NAMALWA (cell line): ENCODE measurements at regions not wholly inside any gene's neighbourhood (a gene's known extent, or its start where the extent isn't known, plus 50 kb on each side); places are given as distances from the start of the nearest gene placed in this dataset.
A peak's percentile ranks its signal among the peaks of the same experiment; 100 is the strongest.
"Not testable (repeated sequence)": the region's sequence is repeated elsewhere in the genome, so short reads cannot be mapped to it uniquely, and the experiment has no call there.

Experiments used
- DNase-seq: peaks from one replicate; pipeline ENCODE4 v3.0.0-alpha.2; 2015; ENCODE audit warnings: low spot score

DNA sequence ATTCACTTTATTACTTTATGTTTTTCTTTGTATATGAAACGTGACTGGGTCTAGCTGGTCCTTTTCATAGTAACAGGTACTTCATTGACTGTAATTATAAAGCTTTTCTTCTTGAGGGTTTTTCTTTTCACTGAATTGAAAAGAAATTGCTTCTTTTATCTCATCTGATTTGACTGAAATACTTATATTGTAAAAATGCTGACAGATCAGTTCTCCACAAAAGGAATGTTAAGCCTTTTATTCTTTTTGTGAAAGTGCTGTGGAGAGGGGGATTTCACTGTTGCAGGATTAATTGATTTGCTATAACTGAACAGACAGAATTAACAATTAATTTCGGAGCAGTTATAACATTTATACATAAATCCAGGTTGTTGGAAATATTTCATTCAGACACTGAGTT is 2043.6 kb upstream of the C9orf72 start:
- DNase-seq = no peak

DNA sequence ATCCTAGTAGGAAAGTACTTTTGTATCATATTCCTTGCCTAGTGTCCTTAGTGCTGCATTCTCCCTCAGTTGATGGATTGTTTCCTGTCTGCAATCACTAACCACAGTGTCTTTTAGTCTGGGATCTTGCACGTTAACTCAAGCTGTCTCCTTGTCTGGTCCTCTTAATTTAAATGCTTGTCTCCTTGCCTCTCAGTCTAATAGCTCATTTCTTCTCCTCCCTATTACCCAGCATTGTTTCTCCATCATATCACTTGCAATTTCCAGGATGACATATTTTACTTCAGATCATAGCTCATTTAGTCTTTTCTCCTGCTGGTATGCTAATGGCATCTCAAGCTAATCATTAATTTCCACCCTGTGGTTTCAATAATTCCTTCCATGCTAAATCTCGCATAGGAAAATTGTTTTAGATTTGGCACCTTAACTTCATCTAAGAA is 2052.0 kb upstream of the C9orf72 start:
- no peak for DNase-seq

DNA sequence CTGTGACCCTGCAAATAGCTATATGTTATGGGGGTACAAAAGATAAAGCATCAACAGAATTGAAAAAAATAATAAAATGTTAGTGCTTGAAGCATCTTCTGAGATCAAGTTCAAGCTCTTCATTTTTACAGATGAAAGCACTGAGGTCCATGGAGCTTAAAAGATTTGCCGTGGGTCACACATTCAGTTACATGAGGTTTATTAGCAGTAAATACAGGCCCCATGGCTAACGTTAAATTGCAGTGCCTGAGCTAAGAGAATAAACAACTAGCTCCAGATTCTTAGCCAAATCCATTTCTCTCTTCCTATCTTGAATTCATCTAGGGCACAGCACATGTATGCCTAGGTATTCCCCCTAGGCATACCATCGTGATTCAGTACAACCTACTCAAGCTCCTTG is 2052.7 kb upstream of the C9orf72 start:
- no peak for DNase-seq

DNA sequence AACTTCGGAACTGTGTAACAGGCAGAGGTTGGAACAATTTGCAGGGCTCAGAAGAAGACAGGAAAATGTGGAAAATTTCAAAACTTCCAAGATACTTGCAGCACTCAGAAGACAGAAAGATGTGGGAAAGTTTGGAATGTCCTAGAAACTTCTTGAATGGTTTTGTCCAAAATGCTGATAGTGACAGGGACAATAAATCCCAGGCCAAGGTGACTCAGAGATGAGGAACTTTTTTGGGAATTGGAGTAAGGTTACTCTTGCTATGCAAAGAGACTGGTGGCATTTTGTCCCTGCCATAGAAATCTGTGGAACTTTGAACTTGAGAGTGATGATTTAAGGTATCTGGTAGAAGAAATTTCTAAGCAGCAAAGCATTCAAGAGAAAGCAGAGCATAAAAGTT is 2055.6 kb upstream of the C9orf72 start:
- not testable (repeated sequence) for DNase-seq

DNA sequence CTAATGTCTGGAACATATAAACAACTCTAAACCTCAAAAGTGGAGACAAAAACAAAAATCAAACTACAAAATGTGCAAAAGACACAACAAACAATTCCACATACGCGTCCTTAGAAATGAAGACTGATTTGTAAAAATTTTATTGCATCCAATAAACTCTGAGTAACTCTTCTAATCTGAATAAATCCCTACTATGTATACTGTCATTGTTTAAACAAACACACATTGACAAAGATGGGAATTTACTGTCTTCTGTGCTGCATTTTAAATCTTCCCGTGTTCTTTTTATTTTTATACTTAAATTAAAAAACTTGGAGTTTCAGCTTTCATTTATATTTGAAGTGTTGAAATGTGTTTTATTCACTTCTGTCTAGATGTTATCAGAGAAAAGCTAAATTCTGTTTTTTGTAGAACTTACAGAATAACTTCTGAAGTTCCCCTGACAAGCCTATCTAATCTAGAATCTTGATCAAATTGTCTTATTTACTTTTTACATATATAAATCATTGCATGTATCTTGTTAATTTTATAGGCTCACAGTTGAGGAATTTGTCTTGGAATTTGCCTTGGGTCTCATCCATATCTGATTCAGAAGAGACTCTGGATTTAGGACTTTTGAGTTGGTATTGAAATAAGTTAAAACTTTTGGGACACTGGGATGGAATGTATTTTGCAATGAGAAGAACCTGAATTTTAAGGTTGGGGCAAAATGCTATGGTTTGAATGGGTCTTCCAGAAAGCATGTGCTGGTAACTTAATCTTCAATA is 2064.4 kb upstream of the C9orf72 start:
- no peak for DNase-seq

DNA sequence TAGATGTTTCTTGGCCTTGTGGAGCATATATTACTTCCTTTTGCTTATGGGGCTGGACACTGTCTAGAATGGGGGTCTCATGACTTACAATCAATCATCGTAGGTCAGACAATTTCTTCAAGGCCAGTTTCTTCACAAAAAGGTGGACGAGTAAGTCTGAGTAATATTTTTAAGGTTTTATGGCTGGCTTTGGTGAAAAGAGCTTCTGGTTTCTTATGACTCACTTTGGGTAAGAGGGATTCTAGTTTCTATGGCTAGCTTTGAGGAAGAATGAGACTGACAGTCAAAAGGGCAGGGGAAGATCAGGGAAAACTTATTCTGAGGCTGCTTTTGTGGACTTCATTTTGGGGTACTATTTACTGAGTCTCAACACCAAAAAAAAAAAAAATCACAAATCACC is 2067.2 kb upstream of the C9orf72 start:
- no peak for DNase-seq

DNA sequence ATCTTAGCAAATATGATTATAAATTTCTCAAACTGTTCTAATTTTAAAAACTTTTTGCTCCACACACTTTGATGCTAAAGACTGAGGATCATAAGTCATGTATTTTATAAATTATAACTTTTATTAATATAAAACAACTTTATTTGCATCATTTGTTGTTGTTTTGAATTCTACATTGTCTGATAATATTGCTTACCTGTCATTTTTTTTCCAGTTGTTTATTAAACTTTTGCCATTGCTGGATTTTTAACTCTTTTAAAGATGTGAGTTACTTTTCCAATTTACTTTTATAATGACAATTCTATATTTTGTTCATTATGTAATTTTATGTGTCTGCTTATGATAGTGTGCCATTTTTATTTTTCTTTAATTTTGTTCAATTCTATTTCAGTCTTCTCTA is 2071.2 kb upstream of the C9orf72 start:
- no peak for DNase-seq

DNA sequence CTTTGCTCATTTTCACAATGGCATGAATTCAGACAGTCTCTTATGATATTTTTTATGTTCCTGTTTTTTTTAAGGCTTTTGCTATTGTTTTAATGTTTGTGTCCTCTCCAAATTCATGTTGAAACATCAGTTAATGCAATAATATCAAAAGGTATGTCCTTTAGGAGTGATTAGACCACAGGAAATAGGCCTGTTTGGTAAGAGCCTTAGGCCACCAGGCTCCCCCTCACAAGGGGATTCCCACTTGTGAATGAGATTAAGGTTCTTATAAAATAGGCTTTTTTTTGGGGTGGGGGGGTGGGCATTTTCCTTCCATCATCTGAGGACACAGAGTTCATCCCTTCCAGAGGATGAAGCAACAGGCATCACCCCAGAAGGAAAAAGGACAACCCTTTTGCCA is 2074.2 kb upstream of the C9orf72 start:
- DNase-seq = no peak

DNA sequence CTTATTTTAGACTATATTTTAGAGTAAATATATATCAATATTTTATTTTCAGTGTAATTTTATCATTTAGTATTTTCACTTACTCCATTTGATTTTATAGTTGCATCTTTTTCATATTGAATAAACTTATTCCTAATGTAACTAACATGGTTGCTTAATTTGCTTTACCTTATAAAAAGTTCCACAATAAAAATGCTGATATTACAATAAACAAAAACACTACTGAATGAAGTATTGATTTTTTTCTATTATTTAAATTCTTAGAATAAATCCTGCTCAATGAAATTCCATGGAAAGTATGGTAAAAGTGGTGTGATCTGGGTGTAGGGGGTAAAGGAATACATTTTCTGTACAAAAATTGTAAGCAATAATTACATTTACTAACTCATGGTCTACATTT is 2074.9 kb upstream of the C9orf72 start:
- no peak for DNase-seq

DNA sequence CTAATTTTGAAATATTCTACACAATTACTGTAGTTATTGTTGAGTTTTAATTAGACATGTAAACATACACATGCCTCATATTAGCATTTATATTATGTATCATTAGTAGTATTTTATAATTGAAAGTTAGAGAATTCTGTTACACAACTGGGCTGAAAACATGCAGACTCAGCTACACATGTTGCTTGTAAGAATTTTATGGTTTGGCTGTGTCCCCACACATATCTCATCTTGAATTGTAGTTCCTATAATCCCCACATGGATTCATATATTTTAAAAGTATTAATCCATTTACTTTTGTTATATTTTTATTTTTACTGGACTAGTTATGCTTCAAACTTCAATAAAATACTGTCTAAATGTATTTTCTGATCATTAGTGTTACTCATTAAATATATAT is 2075.3 kb upstream of the C9orf72 start:
- DNase-seq = no peak

DNA sequence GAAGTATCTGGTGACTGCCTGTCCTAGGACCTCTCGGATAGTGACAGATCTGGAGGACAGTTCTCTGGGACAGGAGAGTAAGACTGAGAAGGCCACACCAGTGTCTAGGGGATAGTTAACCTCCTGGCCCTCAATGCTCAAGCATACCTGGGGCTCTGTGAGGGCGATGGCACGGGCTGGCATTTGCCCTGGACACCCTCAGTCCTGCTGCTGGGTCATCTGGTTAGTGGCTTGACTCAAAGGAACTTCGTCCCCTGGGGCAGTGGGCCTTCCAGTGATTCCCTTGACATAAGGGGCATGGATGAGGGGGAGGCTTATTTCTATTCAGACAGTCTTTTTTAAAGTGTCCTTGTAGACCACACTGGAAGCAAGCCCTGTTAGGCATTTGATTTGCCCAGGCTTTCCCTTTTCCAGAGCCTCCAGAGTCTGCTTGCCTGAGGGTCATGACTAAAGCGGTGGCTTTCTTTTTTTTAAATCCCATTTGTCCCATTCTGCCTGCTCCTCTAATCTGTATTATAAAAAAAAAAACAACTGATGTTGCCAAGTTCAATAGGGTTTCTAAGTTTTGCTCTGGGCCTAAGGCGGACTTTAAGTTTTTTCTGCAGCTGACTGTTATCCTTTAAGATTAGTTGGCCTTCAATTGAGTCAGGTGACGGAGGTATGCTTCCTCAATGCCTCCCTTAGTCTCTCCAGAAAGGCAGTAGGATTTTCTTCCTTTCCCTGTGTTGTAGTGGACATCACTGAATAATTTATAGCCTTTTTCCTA is 2083.5 kb upstream of the C9orf72 start:
- no peak for DNase-seq

DNA sequence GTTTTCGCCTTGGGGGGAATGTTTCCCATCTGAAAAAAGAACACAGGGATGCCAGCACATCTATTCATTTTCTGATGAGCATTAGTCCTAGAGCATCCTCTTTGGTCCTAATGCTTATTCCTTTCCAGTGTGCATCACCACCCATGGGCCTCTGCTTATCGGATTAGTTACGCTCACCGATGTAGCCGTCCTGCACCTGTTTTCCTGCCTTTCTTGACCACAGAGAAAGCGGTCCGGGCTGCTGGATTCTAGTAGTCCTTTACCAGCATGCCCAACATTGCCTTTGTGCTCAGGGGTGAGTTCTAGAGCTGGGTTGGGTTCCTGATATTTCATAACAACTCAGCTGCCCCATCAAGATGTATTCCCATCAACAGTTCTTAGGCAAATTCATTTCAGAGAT is 2084.5 kb upstream of the C9orf72 start:
- DNase-seq = no peak

DNA sequence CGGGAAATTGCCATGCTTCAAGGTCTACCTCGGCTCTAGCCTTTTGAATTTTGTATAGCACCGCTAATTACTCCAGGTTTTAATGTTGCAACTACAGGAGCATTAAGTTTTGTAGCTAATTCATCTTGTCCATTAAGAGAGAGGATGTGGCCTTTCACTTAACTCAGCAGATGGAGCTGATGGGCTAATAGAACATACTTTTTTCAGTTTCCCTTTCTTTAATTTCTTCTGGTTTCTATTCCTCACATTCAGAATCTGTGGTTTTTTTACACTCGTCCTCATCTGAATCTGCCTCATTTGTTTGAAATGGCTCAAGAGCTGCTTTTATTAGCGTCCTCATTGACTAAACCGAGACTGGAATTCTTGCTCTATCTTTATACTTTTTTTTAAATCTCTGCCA is 2085.7 kb upstream of the C9orf72 start:
- peak; percentile 14 for DNase-seq

DNA sequence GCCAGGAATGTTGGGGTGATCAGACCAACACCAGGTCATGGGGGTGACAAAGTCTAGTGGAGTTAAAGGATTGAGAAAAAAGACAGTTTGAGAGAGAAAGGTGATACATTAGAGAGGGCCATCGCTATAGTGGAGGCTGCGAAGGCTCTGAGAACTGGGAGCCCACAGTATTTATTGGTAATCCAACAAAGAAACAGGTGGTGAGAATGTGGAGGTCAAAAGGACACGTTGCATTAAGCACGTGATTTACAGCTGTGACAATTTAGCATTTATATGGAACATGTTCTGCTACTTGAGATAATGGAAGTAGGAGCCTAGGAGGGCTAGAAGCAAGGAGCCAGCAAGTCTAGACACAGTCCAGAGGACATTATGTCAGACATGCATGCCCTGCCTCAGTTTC is 2086.5 kb upstream of the C9orf72 start:
- no peak for DNase-seq

DNA sequence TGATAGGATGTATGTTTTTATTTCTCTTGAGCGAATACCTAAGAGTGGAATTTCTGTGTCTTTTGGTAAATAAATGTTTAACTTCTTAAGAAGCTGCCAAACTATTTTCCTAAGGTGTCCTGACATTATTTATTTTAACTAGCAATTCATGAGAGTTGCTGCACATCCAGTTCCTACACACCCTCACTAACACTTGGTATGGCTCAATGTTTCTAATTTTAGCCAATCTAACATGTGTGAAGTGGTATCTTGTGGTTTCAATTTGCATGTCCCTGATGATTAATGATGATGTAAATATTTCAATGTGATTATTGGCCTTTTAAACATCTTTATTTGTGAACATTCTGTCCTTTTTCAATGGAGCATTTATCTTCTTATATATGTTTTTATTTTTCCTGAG is 2095.5 kb upstream of the C9orf72 start:
- peak; percentile 3 for DNase-seq

DNA sequence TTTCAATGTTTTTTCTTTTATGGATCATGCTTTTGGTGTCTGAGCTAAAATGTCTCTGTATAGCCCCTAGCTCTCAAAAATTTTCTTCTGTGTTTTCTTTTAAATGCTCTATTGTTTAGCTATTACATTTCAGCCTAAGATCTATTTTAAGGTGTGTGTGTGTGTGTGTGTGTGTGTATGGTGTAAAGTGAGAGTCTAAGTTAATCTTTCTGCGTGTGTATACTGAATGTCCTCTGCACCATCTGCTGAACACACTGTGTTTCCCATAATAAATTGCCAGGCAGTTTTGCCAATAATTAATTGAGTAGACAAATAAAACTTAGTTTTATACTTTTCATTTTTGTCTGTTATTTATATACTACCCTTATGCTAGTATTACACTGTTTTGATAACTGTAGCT is 2096.3 kb upstream of the C9orf72 start:
- no peak for DNase-seq

DNA sequence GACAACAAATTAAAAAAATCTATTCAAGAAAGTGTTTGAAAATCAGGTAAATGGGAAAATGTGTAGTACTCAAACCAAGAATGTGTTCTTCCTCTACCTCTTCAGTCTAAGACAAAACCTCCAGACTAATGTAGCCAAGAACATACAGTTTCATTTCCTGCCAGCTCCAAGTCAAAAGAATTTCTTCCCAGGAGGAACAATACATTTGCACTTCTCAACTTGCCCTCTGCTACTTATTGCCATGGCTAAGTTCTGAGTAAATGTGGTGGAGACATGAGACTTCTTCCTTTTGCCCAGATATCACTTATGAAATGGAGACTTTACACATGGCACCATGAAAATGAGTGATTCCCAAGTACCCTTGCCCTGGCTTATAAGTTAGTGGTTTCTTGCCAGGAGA is 2112.2 kb upstream of the C9orf72 start:
- no peak for DNase-seq

DNA sequence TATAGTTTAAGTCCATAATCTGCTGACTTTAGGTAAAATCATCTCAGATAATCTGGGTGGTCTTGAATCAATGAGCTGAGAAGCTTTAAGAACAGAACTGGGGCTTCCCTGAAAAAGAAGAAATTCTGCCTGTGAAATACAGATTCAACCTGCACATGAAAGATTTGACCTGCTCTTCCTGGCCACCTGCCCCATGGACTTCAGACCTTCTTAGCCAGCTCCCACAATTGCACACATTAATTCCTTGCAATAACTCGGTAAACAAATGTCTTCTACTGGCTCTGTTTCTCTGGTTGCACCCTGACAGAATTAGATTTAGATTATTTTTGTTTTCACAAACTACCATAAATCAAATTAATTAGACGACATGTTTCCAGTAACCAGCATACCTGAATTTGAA is 2117.9 kb upstream of the C9orf72 start:
- DNase-seq = no peak

DNA sequence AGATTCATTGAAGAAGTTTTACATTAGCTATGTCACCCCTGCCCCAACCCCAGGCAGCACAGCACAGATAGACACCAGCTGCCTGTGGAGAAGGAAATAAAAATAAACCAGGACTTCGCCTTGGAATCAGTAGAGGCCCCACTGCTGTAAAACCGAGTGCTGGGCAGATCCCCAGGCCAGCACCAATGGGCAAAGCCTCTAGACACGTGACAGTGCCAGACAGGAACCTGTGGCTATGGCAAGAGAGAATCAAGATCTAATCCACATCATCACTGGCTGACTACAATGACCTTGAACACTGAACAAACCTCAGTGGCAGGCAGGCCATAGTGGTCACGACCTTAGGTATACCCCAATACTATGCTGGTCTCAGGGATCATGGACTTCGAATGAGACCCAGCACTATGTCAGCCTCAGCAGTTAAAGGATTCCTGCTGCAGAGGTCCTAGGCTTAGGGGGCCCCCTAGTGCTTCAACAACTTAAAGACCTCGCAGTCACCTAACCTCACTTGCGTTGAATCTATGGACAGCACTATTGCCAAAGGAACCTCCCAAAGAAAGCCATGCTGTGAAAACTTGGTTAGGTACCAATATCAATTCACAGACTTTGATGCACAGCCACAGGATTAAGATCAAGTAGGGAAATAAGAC is 2118.6 kb upstream of the C9orf72 start:
- peak; percentile 61 for DNase-seq

DNA sequence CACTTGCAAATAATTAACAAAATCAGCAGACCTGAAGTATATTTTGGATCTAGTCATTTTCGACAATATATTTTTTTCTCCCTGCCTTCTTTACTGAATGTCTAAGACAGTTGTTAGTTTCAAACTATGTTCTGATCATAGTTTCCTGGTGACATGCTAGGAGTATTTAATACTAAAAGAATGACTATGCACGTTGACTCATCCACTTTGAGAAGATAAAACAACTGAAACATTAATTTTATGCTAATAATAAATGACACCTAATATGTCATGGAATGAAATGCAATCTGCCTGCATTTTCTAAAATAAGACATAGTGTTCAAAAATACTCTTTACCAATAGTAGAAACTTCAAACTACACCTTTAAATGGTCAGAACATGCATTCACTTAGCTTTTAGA is 2123.7 kb upstream of the C9orf72 start:
- no peak for DNase-seq

DNA sequence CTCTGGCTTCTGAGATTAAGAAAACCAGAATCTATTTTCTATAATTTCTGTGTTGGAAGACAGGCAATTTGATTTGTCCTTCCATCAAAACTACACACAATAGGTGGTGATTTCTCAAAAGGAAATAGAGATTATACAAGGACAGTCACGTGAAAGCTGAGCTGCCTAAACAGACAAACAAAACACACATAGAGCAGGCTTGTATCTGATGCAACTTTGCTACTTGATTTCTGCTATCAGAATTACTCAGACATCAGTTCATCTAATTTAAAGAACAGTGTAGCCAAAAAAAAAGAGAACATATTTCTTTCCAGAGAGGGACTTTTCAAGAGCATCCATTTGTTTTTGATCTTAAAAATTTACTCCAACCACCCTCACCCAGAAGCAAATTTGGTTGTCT is 2128.3 kb upstream of the C9orf72 start:
- DNase-seq = no peak

DNA sequence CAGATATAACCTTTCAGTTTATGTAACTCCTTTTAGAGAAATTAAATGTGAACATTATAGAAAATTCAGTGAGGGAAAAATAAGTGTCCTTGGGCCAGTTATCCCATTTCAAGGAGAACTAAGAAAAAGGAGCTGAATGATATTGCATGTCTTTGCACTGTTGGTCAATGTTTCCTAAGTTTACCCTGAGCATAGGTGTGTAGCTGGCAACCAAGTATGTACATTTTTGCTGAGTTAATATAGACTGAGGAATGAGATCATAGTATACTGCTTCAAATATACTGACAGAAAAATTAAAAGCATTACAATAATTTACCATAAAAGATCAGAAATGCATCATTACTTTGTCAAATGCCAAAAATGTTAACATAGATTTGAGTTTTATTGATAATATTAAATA is 2128.7 kb upstream of the C9orf72 start:
- no peak for DNase-seq

DNA sequence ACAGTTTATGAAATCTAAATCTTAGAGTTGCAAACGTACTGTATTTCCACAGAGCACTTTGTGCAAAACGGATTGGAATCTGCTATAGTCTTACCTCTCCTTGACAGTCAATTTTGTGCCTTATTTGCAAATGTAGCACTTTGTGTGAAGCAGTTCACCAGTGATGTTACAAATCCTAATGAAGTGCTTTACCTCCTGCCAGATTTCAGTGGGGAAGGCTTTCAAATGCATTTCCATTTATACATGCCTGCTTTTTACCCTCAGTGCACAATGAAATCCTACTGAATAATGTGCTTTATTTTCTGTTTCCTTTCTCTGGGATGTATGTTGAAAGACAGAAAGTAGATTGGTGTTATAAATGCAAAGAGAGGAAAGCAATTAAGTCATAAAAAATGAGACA is 2141.6 kb upstream of the C9orf72 start:
- DNase-seq = no peak
